SK-N-SH (cell line): ENCODE measurements at regions not wholly inside any gene's neighbourhood (a gene's known extent, or its start where the extent isn't known, plus 50 kb on each side); places are given as distances from the start of the nearest gene placed in this dataset.

Experiments used
- CTCF ChIA-PET: fragments of 300-600, 350-600 bp; formaldehyde crosslinking; extraction: SDS; loops from one replicate; lab custom pipeline; 2021; lab: Yijun Ruan, JAX
- POLR2A ChIA-PET: fragments of 350-600 bp; sonication (Branson Sonifier 250); formaldehyde crosslinking; extraction: SDS; loops from one replicate; lab custom pipeline; 2020; ENCODE audit warnings: antibody characterized with exemption, inconsistent platforms; lab: Yijun Ruan, JAX
- DNase-seq: peaks from one replicate; pipeline ENCODE4 v3.0.0; 2012
- H2AFZ ChIP-seq: fragments of 200-600 bp; sonication (generic); 2 replicates; pipeline ENCODE4 v1.8.1; 2016; ENCODE audit warnings: antibody characterized with exemption, mild to moderate bottlenecking, low read depth
- H3F3A ChIP-seq: fragments of 200-600 bp; sonication (generic); replicated peaks from 2 replicates; pipeline ENCODE3; 2016; ENCODE audit warnings: antibody characterized with exemption, mild to moderate bottlenecking; ENCODE audit not compliant: insufficient read depth
- H3K27ac ChIP-seq, 2 experiments: fragments of 200-500 bp in 1 of 2; fragments of 200-600 bp in 1 of 2; sonication (Bioruptor generic) in 1 of 2; sonication (generic), shearing (Covaris generic) in 1 of 2; 2 replicates each; pipeline versions ENCODE4 v1.5.1 to v1.6.1; 2014 to 2016; ENCODE audit warnings: low read depth in 2 of 2, inconsistent platforms in 1 of 2, low read length in 1 of 2, mild to moderate bottlenecking in 1 of 2, mixed read lengths in 1 of 2
- H3K27me3 ChIP-seq: fragments of 200-600 bp; sonication (generic), shearing (Covaris generic); 2 replicates; pipeline ENCODE4 v1.6.1; 2016; ENCODE audit warnings: mixed run types; ENCODE audit not compliant: insufficient read depth
- H3K36me3 ChIP-seq, 2 experiments: fragments of 200-500 bp in 1 of 2; fragments of 200-600 bp in 1 of 2; sonication (Bioruptor generic) in 1 of 2; sonication (generic) in 1 of 2; replicated peaks in 1 of 2; 2 replicates each; pipeline versions ENCODE3 to v1.5.1; 2014 to 2016; ENCODE audit warnings: low read length in 1 of 2, mild to moderate bottlenecking in 1 of 2; ENCODE audit not compliant: insufficient read depth in 2 of 2, control insufficient read depth in 1 of 2
- H3K4me1 ChIP-seq, 2 experiments: fragments of 200-500 bp in 1 of 2; fragments of 200-600 bp in 1 of 2; sonication (Bioruptor generic) in 1 of 2; sonication (generic), shearing (Covaris generic) in 1 of 2; 2 replicates each; pipeline versions ENCODE4 v1.5.1 to v1.6.1; 2014 to 2016; ENCODE audit warnings: low read depth in 1 of 2, low read length in 1 of 2, mixed run types in 1 of 2; ENCODE audit not compliant: insufficient read depth in 2 of 2, control insufficient read depth in 1 of 2
- H3K4me2 ChIP-seq: fragments of 200-600 bp; sonication (generic), shearing (Covaris generic); 2 replicates; pipeline ENCODE4 v1.6.1; 2017; ENCODE audit warnings: mixed run types
- H3K4me3 ChIP-seq, 2 experiments: fragments of 200-500 bp in 1 of 2; fragments of 200-600 bp in 1 of 2; sonication (Bioruptor generic) in 1 of 2; sonication (generic), shearing (Covaris generic) in 1 of 2; 2 replicates each; pipeline versions ENCODE4 v1.5.1 to v1.8.1; 2014 to 2016; ENCODE audit warnings: low read depth in 2 of 2, inconsistent platforms in 1 of 2, low read length in 1 of 2, mild to moderate bottlenecking in 1 of 2, mixed read lengths in 1 of 2, moderate library complexity in 1 of 2
- H3K79me2 ChIP-seq: fragments of 200-600 bp; sonication (generic); 2 replicates; pipeline ENCODE4 v1.8.1; 2017; ENCODE audit warnings: mild to moderate bottlenecking; ENCODE audit not compliant: insufficient read depth
- H3K9ac ChIP-seq: fragments of 200-600 bp; sonication (generic); 2 replicates; pipeline ENCODE4 v1.6.1; 2017; ENCODE audit warnings: mixed run types
- H3K9me2 ChIP-seq: fragments of 200-600 bp; sonication (generic); 2 replicates; pipeline ENCODE4 v1.6.1; 2017; ENCODE audit warnings: mixed run types
- H3K9me3 ChIP-seq: fragments of 200-600 bp; sonication (generic); 2 replicates; pipeline ENCODE4 v1.6.1; 2017; ENCODE audit warnings: mixed run types, mild to moderate bottlenecking, moderate library complexity
- H4K20me1 ChIP-seq: fragments of 200-600 bp; sonication (generic); 2 replicates; pipeline ENCODE4 v1.6.1; 2017; ENCODE audit warnings: mild to moderate bottlenecking, mixed run types; ENCODE audit not compliant: insufficient read depth
- ELF1 ChIP-seq: IDR thresholded peaks from 2 replicates; pipeline ENCODE4 v1.4.0; 2012
- EP300 ChIP-seq, 2 experiments: IDR thresholded peaks; 2 replicates each; pipeline versions ENCODE4 v1.4.0 to v1.6.1; 2012; ENCODE audit warnings: borderline replicate concordance in 1 of 2, low read depth in 1 of 2, low read length in 1 of 2
- FOSL2 ChIP-seq: IDR thresholded peaks from 2 replicates; pipeline ENCODE4 v1.4.0; 2012; ENCODE audit warnings: low read depth, mild to moderate bottlenecking, moderate library complexity, borderline replicate concordance
- FOXM1 ChIP-seq: IDR thresholded peaks from 2 replicates; pipeline ENCODE4 v1.4.0; 2012; ENCODE audit warnings: low read depth, mild to moderate bottlenecking
- GABPA ChIP-seq: IDR thresholded peaks from 2 replicates; pipeline ENCODE4 v1.4.0; 2012; ENCODE audit warnings: low read depth, mild to moderate bottlenecking
- JUND ChIP-seq: IDR thresholded peaks from 2 replicates; pipeline ENCODE4 v1.4.0; 2012
- NFIC ChIP-seq: IDR thresholded peaks from 2 replicates; pipeline ENCODE4 v1.4.0; 2012; ENCODE audit warnings: borderline replicate concordance
- NRF1 ChIP-seq: IDR thresholded peaks from 2 replicates; pipeline ENCODE4 v1.6.1; 2012; ENCODE audit warnings: low read depth, mild to moderate bottlenecking, low read length
- RAD21 ChIP-seq: IDR thresholded peaks from 2 replicates; pipeline ENCODE4 v1.6.1; 2012; ENCODE audit warnings: mild to moderate bottlenecking, low read length
- RCOR1 ChIP-seq: fragments of 150-350 bp; IDR thresholded peaks from 2 replicates; pipeline ENCODE4 v1.6.1; 2017; ENCODE audit warnings: antibody characterized with exemption, low read length
- RXRA ChIP-seq: IDR thresholded peaks from 2 replicates; pipeline ENCODE4 v1.4.0; 2012; ENCODE audit warnings: low read depth, mild to moderate bottlenecking, borderline replicate concordance
- SIN3A ChIP-seq: IDR thresholded peaks from 2 replicates; pipeline ENCODE4 v1.6.1; 2012; ENCODE audit warnings: low read depth, mild to moderate bottlenecking, low read length, moderate library complexity, borderline replicate concordance
- SMC3 ChIP-seq: IDR thresholded peaks from 2 replicates; pipeline ENCODE4 v1.6.1; 2012; ENCODE audit warnings: low read depth, low read length, improper control_type of control experiment
- TAF1 ChIP-seq: IDR thresholded peaks from 2 replicates; pipeline ENCODE4 v1.6.1; 2012; ENCODE audit warnings: low read depth, mild to moderate bottlenecking, low read length, moderate library complexity, borderline replicate concordance
- TCF12 ChIP-seq: IDR thresholded peaks from 2 replicates; pipeline ENCODE4 v1.4.0; 2012
- TEAD4 ChIP-seq: IDR thresholded peaks from 2 replicates; pipeline ENCODE4 v1.4.0; 2012; ENCODE audit warnings: mild to moderate bottlenecking, borderline replicate concordance; ENCODE audit not compliant: insufficient read depth
- USF1 ChIP-seq: IDR thresholded peaks from 2 replicates; pipeline ENCODE4 v1.4.0; 2012; ENCODE audit warnings: low read depth, borderline replicate concordance
- YY1 ChIP-seq: IDR thresholded peaks from 2 replicates; pipeline ENCODE4 v1.4.0; 2012; ENCODE audit warnings: low read depth, mild to moderate bottlenecking
- WGBS: methylation state at CpG from one replicate; pipeline ENCODE4 v1.1.6; 2017; ENCODE audit warnings: low lambda C conversion rate; 5-methylcytosine and 5-hydroxymethylcytosine counted together
- TF ChIP-seq, protein P1 (sequence below): fragments of 150-350 bp; IDR thresholded peaks from 2 replicates; pipeline ENCODE4 v1.6.1; 2017; ENCODE audit warnings: antibody characterized with exemption, low read length, low read depth, borderline replicate concordance
- TF ChIP-seq, protein P2 (sequence below): IDR thresholded peaks from 2 replicates; pipeline ENCODE4; 2012

DNA sequence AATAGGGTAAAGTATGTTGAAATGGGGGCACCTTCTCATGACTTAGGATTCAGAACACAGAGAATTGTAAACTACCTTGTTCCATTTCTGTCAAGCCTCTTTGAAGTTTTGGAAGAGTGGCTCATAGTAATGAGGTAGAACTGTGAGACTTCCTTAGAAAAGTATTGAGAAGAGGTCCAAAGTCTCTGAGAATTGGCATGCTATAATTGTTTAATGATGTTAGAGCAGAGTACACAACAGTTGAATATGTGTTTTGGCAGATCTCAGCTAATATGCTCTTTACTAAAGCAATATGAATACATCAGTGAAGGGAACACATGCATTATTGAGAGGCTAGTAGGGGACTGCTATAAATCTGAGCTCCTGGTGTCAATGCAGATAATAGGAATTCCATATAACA is 579.4 kb upstream of the RIOK2 start:
- H3K9me2 ChIP-seq: no peaks in the 10 kb centered on the region
- no peaks in the 10 kb centered on the region for H3K79me2 ChIP-seq
- no peak overlapping the region for H3K4me2 ChIP-seq
- no peak overlapping the region for H3K27ac ChIP-seq
- H2AFZ ChIP-seq: no peak overlapping the region
- H4K20me1 ChIP-seq: no peaks in the 10 kb centered on the region
- H3K9ac ChIP-seq: no peak overlapping the region
- no peaks in the 10 kb centered on the region for H3K9me3 ChIP-seq
- no peaks in the 10 kb centered on the region for H3K4me1 ChIP-seq
- H3K36me3 ChIP-seq: no peaks in the 10 kb centered on the region
- no peak for DNase-seq
- ChIA-PET POLR2A (no interaction called here), CTCF (no interaction called here)
- no peak overlapping the region for H3K4me3 ChIP-seq
- no peaks in the 10 kb centered on the region for H3F3A ChIP-seq
- TF ChIP-seq EP300 (IDR thresholded peaks at IDR 0.05; ENCODE audit: borderline replicate concordance in 1 of 2, low read depth in 1 of 2, low read length in 1 of 2) (no peak), JUND (no peak), RXRA (no peak), GABPA (no peak), TCF12 (no peak), ELF1 (no peak), RCOR1 (no peak), FOXM1 (no peak), RAD21 (no peak), SIN3A (no peak), SMC3 (no peak), NRF1 (no peak), YY1 (no peak), TAF1 (no peak), USF1 (no peak), NFIC (no peak), TEAD4 (no peak)
- TF ChIP-seq, protein P1, sequence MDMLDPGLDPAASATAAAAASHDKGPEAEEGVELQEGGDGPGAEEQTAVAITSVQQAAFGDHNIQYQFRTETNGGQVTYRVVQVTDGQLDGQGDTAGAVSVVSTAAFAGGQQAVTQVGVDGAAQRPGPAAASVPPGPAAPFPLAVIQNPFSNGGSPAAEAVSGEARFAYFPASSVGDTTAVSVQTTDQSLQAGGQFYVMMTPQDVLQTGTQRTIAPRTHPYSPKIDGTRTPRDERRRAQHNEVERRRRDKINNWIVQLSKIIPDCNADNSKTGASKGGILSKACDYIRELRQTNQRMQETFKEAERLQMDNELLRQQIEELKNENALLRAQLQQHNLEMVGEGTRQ: no peak
- TF ChIP-seq, protein P2, sequence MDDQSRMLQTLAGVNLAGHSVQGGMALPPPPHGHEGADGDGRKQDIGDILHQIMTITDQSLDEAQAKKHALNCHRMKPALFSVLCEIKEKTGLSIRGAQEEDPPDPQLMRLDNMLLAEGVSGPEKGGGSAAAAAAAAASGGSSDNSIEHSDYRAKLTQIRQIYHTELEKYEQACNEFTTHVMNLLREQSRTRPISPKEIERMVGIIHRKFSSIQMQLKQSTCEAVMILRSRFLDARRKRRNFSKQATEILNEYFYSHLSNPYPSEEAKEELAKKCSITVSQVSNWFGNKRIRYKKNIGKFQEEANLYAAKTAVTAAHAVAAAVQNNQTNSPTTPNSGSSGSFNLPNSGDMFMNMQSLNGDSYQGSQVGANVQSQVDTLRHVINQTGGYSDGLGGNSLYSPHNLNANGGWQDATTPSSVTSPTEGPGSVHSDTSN: no peak
- no peaks in the 10 kb centered on the region for H3K27me3 ChIP-seq

- H2AFZ ChIP-seq: no peak overlapping the region
- TF ChIP-seq TCF12 (0 out of 2 replicates have a peak, but pooled peaks have one; percentile 8), TAF1 (no peak), FOSL2 (peak; percentile 69), USF1 (no peak), RCOR1 (no peak)
- TF ChIP-seq, protein P1: no peak
- no peaks in the 10 kb centered on the region for H3K9me2 ChIP-seq
- DNase-seq: no peak
- no peaks in the 10 kb centered on the region for H3F3A ChIP-seq
- POLR2A ChIA-PET: no interaction called here
- no peaks in the 10 kb centered on the region for H3K79me2 ChIP-seq
- H3K9ac ChIP-seq: no peak overlapping the region
- no peaks in the 10 kb centered on the region for H4K20me1 ChIP-seq
- no peaks in the 10 kb centered on the region for H3K36me3 ChIP-seq
- H3K4me2 ChIP-seq: no peak overlapping the region
- WGBS: 70% methylated on average over 3 of the region's 3 CpGs
- no peak overlapping the region for H3K27ac ChIP-seq
- no peaks in the 10 kb centered on the region for H3K4me1 ChIP-seq
- CTCF ChIA-PET: no interaction called here
- no peaks in the 10 kb centered on the region for H3K9me3 ChIP-seq
- H3K4me3 ChIP-seq: no peak overlapping the region
- no peaks in the 10 kb centered on the region for H3K27me3 ChIP-seq
Observed at GRCh38 chr5:97764700-97765099, 581.7 kb upstream of the RIOK2 start.
